ENCODE measurements at regions not wholly inside any gene's neighbourhood (a gene's known extent, or its start where the extent isn't known, plus 50 kb on each side); places are given as distances from the start of the nearest gene placed in this dataset.

- no peak for TF ChIP-seq CTCF (IDR thresholded peaks at IDR 0.05)
These were observed 159.9 kb downstream of the FNDC1 start for GRCh38 chr6:159329081-159329480.

- TF ChIP-seq CTCF (IDR thresholded peaks at IDR 0.05): no peak
These were observed 158.9 kb downstream of the FNDC1 start for GRCh38 chr6:159328052-159328451.

GRCh38 chr6:159325476-159325875, 156.3 kb downstream of the FNDC1 start:
- TF ChIP-seq CTCF (IDR thresholded peaks at IDR 0.05): no peak

GRCh38 chr6:159324596-159324995, 155.4 kb downstream of the FNDC1 start:
- no peak for TF ChIP-seq CTCF (IDR thresholded peaks at IDR 0.05)
